ENCODE measurements at regions not wholly inside any gene's neighbourhood (a gene's known extent, or its start where the extent isn't known, plus 50 kb on each side); places are given as distances from the start of the nearest gene placed in this dataset.

DNA sequence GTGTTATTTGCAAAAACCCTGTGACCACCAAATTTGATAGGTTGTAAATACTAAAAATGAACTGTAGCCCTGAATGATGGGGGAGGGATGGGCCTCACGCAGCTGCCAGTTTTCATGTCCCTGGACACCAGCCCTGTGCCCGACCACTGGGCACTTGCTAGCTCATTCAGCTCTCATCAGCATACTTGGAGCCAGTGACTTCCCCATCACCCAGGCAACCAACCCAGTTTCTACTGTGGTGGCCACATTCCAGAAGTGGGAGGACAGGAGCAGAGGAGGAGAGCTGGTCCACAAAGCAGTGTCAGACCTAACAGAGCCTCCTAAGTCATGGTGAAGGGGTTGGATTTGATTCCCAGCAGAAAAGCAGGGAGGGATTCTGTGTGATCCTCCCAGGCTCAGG lies 128.2 kb downstream of the CPEB2 start:
- no peak for DNase-seq (ENCODE audit: low read depth)

- DNase-seq (ENCODE audit: low read depth), result peak; percentile 13
Observed at GRCh38 chr4:15131551-15131950, 129.3 kb downstream of the CPEB2 start.

DNA sequence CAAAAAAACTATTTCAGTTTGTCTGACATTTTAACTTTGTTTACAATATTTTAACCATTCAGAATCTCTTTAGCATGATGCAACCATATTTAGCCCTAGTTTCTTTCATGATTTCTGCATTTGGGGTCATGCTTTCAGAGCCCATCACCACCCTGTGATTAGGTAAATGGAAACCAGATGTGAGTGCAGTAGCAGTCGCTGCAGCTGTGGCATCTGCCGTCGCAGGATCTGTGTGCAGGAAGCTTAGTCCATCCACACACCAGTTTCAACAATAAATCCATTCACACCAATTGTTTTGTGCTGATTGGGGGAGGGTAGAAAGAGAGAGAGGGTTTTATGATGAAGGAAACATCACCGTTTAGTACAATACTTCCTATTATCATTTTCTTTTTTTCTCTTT lies 130.5 kb downstream of the CPEB2 start:
- DNase-seq (ENCODE audit: low read depth), result peak; percentile 9

GRCh38 chr4:15139599-15139998 lies 137.3 kb downstream of the CPEB2 start:
- no peak for DNase-seq (ENCODE audit: low read depth)

DNA sequence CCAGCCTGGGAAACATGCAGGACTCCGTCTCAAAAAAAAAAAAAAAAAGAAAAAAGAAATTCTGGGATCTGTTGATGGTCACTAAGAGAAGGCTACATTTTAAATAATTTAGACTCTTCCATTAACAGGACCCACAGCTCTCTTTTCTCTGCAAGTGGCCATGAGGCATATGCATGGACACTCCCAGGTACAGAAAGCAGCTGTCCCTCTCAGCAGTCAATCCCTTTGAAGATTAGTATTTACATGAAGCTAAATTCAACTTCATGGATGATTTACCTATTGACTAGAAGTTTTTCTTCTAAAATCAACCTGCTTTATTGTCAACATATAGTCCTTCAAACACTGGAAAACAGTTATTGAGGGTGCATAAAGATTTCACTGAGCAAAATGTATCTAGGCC lies 139.9 kb downstream of the CPEB2 start:
- no peak for DNase-seq (ENCODE audit: low read depth)

GRCh38 chr4:15143551-15143950 lies 141.3 kb downstream of the CPEB2 start:
- DNase-seq (ENCODE audit: low read depth), result no peak

DNA sequence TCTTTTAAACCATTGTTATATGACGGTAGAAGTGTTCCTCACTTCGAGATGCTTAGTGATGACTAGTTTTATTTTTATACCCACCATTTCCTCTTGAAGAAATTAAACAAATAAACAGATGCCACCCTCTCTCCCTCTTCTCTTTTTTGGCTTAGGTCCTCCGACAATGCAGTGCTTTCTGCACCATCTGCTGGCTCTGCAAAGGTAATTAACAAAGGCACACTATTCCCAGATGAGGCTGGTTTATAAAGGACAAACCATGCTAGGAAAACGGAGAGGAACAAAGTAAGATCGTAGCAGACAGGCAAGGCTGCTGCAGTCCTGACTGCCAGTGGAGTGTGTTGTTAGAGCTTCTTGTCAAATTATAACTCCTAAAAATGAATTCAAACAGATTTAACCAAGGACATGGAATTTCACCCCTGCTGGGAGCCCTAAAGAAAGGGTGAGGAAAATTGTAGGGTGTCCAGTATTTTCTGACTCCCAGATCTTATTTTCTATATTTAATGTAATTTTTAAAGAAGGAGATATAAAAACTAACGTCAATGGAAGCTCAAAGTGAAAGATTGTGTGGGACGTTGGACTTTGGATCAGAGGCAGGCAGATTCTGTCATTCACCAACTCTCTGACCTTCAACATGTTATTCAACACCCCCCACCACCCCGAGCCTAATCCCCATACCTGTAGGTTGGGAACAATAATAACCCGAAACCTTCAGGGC lies 142.1 kb downstream of the CPEB2 start:
- DNase-seq (ENCODE audit: low read depth), result peak; percentile 38

- no peak for DNase-seq (ENCODE audit: low read depth)
Observed at GRCh38 chr4:15144967-15145295, 142.7 kb downstream of the CPEB2 start.

DNA sequence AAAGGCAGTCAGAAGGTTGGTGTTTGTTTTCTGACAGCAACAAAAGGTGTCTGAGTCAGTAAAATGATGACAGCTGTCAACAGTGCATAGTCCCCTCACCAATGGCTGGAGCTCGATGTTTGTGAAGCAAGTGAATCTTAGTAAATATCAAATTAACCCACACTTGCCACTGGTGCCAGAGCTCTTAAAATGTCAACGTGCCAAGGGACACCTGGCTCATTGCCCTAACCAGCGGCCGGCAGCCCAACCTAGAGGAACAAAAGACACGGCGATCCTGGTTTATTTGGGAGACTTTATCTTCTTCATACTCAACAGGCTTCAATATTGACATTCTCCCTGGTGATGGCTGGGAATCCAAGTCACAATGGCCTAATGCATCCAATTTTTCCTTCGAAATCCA lies 143.4 kb downstream of the CPEB2 start:
- no peak for DNase-seq (ENCODE audit: low read depth)

DNA sequence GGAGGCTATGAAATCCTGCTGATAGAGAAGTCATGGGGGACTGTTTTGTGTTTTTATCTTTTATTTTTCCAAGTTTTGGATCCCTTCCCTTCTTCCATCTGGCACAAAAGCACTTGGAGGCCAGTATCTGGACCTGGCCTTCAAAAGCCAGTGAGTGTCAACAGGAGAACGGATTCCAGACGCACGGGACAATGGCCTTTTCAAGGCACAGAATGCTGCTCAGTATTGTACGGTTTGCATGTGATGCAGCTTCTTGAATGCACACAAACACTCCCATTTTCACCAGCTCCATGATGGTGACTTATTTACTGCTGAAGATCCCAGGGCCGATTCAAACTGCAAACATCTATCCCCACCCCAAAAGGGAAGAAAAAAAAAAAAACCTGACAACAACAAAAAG lies 145.4 kb downstream of the CPEB2 start:
- no peak for DNase-seq (ENCODE audit: low read depth)

DNA sequence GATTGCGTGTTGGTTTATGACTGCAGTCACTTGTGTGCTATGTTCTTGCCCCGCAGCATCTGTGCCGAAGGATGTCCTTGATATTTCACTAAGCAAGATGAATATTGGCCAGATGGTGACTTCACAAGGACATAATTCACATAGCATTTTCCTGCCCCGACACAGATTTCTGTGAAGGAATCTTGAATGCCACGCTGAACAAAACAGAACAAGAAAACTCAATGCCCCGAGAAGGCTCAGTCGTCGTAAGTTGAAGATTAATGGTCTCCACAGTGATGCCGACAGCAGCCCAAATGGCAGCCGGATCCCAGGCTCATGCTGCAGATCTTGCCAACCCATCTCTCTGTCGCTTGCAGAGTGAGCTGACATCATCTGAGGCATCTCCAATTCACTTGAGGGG lies 145.9 kb downstream of the CPEB2 start:
- no peak for DNase-seq (ENCODE audit: low read depth)

DNA sequence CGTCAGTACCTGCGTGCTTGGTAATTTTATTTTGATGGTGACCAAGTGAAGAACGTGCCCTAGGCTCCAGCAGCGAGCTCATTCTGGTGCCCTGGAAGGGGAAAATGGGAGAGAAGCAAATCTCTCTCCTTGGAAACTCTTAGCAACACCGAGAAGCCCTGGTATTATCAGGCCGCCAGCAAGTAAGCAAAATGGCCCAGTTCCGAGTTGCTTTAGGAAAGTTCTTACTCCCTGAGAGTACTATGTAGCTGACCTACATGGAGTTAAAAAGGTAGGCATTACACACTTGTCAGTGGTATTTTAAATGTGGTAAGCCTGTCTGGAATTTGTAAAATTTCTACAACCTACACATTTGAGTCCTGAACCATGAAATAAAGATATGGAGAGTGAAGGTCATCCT lies 146.4 kb downstream of the CPEB2 start:
- no peak for DNase-seq (ENCODE audit: low read depth)

DNA sequence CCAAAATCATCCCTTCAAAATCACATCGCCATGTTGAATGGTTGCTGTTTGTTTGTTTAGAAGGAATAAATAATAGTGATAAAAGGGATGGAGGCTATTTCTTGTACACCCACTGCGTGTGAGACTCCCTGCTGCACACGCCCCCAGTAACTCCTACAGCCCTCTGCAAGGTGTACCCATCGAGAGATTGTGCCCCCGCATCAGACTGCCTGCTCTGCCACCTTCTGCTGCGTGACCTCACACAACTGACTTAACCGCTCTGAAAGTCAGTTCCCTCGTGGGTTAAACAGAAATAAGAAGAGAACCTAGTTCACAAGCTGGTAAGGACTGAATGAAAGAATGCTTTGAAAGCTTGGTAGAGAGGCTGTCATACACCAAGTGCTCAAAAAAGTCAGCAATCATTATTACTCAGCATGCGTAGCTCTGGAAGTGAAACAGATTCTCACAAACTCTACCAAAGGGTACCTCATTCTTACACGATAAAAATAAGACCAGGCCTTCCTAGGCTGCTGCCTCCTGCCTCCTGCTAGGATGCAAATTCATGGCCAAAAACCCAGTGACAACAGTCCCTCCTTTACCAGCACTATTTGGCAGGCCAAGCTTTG lies 147.1 kb downstream of the CPEB2 start:
- DNase-seq (ENCODE audit: low read depth), result no peak

GRCh38 chr4:15149839-15150592 lies 147.7 kb downstream of the CPEB2 start:
- DNase-seq (ENCODE audit: low read depth), result peak; percentile 84

- no peak for DNase-seq (ENCODE audit: low read depth)
Observed at GRCh38 chr4:15150631-15151030, 148.3 kb downstream of the CPEB2 start.

GRCh38 chr4:15151033-15151432 lies 148.8 kb downstream of the CPEB2 start:
- no peak for DNase-seq (ENCODE audit: low read depth)

GRCh38 chr4:15153662-15154061 lies 151.4 kb downstream of the CPEB2 start:
- no peak for DNase-seq (ENCODE audit: low read depth)

DNA sequence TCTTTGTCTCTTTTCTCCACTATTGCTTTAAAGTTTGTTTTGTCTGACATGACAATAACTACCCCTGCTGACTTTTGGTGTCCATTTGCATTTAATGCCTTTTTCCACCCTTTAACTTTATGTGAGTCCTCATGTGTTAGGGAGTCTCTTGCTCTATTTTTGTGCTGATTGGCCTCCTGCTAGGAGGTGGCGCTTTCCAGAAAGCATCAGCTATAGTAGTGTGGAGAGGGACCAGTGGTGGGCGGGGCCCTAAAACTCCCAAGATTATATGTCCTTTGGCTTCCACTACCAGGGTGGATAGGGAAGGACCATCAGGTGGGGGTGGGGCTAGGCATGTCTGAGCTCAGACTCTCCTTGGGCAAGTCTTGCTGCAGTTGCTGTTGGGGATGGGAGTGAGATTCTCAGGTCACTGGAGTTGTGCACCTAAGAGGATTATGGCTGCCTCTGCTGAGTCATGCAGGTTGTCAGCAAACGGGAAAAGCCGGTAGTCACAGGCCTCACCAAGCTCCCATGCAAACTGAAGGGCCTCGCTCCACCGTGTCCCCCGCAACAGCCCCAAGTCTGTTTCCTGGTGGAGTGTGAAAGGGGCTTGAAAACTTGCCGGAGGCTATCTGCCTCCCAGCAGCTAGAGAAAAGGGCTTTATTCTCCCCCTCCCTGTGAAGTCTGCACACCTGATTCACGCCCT lies 156.3 kb downstream of the CPEB2 start:
- DNase-seq (ENCODE audit: low read depth), result no peak

DNA sequence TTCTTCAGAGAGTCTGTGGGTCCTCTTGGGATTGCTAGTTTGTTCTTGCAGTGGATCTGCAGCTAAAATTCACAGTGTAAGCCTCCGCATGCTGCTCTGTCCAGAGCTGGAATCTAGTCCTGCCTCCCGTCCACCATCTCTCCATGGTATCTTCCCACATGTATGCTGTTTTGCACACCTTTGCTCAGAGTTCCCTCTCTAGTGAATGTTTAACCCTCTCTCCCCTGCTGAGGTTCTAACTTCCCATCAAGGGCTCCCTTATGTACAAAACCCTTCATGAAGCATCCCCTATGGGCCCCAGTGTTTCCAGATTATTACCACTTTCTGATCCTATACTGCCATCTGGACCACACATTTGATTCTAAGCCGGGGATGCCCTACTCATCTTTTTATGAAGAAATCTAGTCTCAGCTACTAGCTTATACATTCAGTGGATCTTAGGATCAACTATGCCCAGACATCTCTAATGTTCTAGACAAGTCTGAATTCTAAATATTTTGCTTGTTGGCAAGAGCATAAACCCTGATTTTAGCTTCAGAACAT lies 157.3 kb downstream of the CPEB2 start:
- DNase-seq (ENCODE audit: low read depth), result no peak

- no peak for DNase-seq (ENCODE audit: low read depth)
Observed at GRCh38 chr4:15161439-15161838, 159.2 kb downstream of the CPEB2 start.

- no peak for DNase-seq (ENCODE audit: low read depth)
Observed at GRCh38 chr4:15162046-15162445, 159.8 kb downstream of the CPEB2 start.

DNA sequence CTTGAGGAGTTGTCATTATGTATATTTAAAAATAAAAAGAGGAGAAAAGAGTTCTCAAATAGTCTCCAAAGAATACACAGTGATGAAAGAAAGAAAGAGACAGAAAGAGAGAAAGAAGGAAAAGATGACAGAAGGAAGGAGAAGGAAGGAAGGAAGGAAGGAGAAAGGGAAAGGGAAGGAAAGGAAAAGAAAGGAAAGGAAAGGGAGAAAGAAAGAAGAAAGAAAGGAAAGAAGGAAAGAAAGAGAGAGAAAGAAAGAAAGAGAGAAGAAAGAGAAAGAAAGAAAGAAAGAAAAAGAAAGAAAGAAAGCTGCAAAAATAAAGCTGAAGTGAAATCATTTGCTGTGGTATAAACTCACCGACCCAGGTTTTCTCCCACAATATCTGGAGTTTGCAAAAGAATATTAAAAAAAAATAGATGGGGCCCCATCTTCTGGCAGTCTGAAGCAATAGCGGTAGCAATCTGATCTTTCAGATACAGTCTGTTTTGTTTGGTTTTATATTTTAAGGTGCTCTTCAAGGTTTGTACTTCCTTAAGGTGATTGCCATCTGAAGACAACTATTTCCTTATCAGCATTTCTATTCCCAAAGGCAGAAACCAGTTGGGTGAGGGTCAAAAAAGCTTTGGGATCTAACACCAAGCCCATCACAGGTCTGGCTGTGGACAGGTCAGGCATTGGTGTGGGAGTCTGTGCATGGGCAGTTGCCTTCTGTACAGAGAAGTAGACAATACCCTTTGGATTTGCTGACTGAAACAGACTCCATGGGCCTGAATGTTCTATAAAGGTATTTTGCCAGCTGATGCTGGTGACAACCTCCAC lies 160.4 kb downstream of the CPEB2 start:
- peak; percentile 33 for DNase-seq (ENCODE audit: low read depth)

Measured in fibroblast of gingiva (primary cell).